ENCODE measurements at regions not wholly inside any gene's neighbourhood (a gene's known extent, or its start where the extent isn't known, plus 50 kb on each side); places are given as distances from the start of the nearest gene placed in this dataset.

DNA sequence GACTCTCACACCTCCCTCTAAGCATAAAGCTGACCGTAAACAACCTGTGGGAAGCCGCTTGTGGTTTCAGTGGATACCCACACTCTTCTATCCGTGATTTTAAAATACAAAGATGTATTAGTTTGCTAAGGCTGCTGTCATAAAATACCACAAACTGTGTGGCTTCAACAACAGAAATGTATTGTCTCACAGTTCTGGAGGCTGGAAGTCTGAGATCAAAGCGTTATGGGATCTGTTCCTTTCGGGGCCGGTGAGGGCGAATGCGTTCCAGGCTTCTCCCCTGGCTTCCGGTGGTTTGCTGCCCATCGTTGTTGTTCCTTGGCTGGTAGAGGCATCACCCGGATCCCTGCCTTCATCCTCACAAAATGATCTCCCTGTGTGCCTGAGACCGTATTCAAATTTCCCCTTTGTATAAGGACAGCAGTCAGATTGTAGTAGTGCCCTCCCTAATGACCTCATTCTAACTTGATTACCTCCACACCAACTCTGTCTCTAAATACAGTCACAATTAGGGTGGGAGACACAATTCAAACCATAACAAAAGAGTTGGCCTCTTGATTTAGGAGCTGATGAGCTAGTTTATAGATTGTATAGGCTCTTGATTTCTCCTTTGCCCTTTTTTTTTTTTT lies 210.6 kb upstream of the SOX4 start:
- TF ChIP-seq, protein P1, sequence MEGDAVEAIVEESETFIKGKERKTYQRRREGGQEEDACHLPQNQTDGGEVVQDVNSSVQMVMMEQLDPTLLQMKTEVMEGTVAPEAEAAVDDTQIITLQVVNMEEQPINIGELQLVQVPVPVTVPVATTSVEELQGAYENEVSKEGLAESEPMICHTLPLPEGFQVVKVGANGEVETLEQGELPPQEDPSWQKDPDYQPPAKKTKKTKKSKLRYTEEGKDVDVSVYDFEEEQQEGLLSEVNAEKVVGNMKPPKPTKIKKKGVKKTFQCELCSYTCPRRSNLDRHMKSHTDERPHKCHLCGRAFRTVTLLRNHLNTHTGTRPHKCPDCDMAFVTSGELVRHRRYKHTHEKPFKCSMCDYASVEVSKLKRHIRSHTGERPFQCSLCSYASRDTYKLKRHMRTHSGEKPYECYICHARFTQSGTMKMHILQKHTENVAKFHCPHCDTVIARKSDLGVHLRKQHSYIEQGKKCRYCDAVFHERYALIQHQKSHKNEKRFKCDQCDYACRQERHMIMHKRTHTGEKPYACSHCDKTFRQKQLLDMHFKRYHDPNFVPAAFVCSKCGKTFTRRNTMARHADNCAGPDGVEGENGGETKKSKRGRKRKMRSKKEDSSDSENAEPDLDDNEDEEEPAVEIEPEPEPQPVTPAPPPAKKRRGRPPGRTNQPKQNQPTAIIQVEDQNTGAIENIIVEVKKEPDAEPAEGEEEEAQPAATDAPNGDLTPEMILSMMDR (IDR thresholded peaks at IDR 0.05; ENCODE audit: insufficient read depth, low read depth, low read length): no peak
- TF ChIP-seq EZH2 (IDR thresholded peaks at IDR 0.05; ENCODE audit: insufficient read depth, low read length): no peak

All from astrocyte (in vitro differentiated cells and primary cell).